Gastrocnemius medialis (tissue), 4 donors: ENCODE measurements at regions not wholly inside any gene's neighbourhood (a gene's known extent, or its start where the extent isn't known, plus 50 kb on each side); places are given as distances from the start of the nearest gene placed in this dataset.

ENCODE experiments used
- CTCF ChIP-seq, 5 experiments: fragments of 450-650 bp in 3 of 5; fragments of 200-600 bp in 2 of 5; sonication (generic) in 2 of 5; IDR thresholded peaks in 4 of 5; conservative IDR thresholded peaks in 1 of 5; 1 replicate in 4 of 5; 2 replicates in 1 of 5; pipeline ENCODE4 v1.5.1; 2016 to 2019; ENCODE audit warnings: antibody characterized with exemption in 5 of 5, mild to moderate bottlenecking in 3 of 5, moderate library complexity in 3 of 5
- POLR2A ChIP-seq, 2 donors: fragments of 450-650 bp; IDR thresholded peaks; one replicate each; pipeline ENCODE4 v1.6.1; 2017; ENCODE audit warnings: antibody characterized with exemption in 2 of 2, mild to moderate bottlenecking in 2 of 2, moderate library complexity in 2 of 2

DNA sequence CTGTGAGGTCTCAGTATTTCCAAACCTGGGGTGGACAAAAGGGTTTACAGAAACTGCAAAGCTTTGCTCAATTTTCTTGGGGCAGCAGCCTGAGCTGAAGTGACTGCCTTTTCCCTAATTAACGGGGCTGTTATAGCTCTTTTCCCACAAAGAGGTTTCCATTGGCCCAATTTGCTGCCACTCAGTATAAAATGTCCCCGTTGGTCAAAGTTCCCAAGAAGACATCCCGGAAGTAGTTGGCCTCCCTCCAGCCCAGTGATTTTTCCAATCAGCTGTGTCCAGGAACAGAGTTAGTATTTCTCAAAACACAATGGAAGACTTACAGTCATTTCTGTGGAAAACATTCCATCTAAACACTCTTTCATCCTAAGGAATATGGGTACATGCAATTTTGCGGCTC lies 643.6 kb downstream of the ACTL7B start:
- TF ChIP-seq CTCF (IDR thresholded peaks at IDR 0.05 in 4 of 5, conservative IDR thresholded peaks at IDR 0.05 in 1 of 5) (no peak), POLR2A (IDR thresholded peaks at IDR 0.05) (no peak)
